ENCODE measurements at regions not wholly inside any gene's neighbourhood (a gene's known extent, or its start where the extent isn't known, plus 50 kb on each side); places are given as distances from the start of the nearest gene placed in this dataset.
"Not testable (repeated sequence)": the region's sequence is repeated elsewhere in the genome, so short reads cannot be mapped to it uniquely, and the experiment has no call there.

DNA sequence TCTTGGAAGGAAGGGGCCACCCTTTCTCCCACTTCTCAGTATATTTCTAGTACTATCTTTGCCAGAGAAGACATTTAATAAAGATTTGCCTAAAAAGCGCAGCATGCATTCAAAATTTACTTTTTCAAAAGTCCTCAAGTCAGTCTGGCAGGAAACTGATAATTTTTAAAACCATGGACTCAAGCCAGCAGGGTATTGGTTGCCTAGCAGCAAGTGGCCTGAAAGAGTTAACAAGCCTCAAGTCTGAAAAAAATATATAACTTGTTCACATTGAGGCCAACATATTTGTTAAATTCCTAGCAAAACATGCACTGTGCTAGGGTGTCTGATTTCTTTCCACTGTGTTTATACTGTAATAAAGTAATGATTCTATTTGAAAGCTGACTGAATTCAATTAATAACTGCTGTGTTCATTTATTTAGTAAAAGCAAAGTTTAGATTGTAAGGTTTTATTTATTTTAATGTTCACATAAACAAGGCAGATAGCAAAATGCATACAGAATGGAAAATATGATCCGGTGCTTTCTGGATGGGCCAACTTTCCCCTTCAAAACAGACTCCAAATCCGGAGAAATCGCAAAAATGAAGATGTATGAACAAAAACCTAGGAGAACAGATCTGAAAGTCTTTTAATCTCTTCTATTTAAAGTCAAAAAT is 218.5 kb upstream of the FGF13 start:
- DNase-seq (ENCODE audit: low spot score), result no peak

- DNase-seq (ENCODE audit: low spot score), result no peak
These were observed 217.4 kb upstream of the FGF13 start for GRCh38 chrX:138928737-138929459.

GRCh38 chrX:138925330-138925729 is 213.8 kb upstream of the FGF13 start:
- DNase-seq (ENCODE audit: low spot score), result no peak

- no peak for DNase-seq (ENCODE audit: low spot score)
These were observed 212.3 kb upstream of the FGF13 start for GRCh38 chrX:138923805-138924204.

GRCh38 chrX:138921031-138921430 is 209.5 kb upstream of the FGF13 start:
- DNase-seq (ENCODE audit: low spot score), result no peak

DNA sequence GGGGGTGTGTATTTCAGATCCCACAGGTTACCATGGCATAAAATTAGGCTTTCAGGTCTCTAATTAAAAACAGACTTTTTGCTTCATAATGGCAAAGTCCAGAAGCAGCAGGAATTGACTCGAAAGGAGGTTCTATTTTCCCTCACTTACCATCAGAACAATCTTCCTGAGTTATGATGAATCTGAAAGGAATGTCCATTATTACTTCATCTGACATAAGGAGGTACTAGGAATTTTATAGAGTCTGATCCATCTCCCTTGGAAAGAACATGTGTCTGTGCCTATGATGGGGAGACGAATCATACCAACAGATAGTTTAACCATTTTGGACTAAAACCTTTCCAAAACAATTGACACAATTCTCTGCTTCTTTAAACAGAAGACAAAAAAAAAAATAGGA is 206.3 kb upstream of the FGF13 start:
- no peak for DNase-seq (ENCODE audit: low spot score)

- no peak for DNase-seq (ENCODE audit: low spot score)
These were observed 203.2 kb upstream of the FGF13 start for GRCh38 chrX:138914767-138915166.

GRCh38 chrX:138908577-138908976 is 197.1 kb upstream of the FGF13 start:
- DNase-seq (ENCODE audit: low spot score), result no peak

GRCh38 chrX:138897621-138898492 is 186.3 kb upstream of the FGF13 start:
- DNase-seq (ENCODE audit: low spot score), result no peak

DNA sequence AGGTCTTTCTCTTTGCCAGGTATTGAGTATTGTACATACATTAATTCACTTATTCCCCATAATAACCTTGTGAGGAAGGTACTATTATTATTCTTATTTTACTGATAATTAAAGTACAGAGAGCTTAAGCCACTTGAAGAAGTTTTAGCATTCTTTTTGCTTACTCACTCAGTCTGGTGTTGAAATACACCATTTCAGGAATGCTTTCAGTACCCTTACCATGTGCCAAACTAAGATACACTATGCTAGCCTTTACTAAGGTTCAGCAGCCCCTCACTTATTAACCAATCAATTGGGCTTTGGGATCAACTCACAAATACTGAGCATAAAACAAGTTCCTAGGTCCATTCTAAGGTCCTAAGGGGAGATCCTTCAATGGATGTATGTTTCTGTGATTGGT is 179.0 kb upstream of the FGF13 start:
- no peak for DNase-seq (ENCODE audit: low spot score)

DNA sequence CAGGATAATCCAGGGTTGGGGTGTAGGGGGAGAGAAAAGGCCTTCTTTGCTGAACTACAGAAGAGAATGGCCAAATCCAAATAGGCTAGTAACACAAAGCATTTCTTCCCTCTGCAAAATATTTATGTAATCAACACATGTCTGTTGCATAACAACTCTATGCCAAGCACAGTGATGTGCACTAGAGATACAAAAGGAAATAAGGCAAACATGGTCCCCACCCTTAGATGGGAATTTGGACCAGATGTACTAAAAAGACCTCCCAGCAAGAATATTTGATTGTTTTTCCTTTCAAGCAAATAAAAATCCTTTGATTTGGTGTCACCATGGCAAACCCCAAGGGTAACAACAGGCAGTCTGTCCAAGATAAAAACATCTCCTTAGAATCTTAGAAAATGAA is 177.6 kb upstream of the FGF13 start:
- DNase-seq (ENCODE audit: low spot score), result no peak

DNA sequence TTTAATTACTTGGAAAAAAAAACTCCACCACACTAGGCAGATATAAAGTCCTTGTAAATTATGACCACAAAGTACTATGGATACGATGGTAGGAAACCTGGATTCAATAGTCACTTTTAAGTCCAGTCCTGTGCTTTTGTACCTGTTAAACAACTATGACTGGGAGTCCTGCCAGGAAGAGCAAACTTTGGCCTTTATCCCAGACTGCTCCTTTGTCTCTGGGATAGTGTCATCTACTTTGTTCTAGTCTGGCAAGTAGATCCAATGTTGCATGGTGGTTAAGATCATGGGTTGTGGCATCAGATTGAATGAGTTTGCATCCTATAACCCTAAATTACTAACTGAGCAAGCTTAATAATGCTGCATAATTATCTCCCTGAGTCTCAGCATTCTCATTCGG is 175.3 kb upstream of the FGF13 start:
- DNase-seq (ENCODE audit: low spot score), result no peak

- DNase-seq (ENCODE audit: low spot score), result no peak
These were observed 174.4 kb upstream of the FGF13 start for GRCh38 chrX:138885886-138886285.

GRCh38 chrX:138880293-138880692 is 168.8 kb upstream of the FGF13 start:
- not testable (repeated sequence) for DNase-seq (ENCODE audit: low spot score)

DNA sequence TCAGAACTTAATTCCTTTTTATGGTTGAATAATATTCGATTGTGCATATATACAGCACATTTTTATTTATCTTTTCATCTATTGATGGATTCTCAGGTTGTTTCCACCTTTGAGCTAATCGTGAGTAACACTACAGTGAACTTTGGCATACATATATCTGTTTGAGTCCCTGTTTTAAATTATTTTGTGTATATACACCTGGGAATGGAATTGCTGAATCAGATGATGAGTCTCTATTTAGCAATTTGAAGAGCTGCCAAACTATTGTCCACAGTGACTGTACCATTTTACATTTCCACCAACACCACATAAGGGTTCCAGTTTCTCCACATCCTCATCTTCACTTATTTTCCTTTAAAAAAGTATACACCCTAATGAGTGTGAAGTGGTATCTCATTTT is 166.2 kb upstream of the FGF13 start:
- DNase-seq (ENCODE audit: low spot score), result no peak

- no peak for DNase-seq (ENCODE audit: low spot score)
These were observed 164.0 kb upstream of the FGF13 start for GRCh38 chrX:138875472-138875871.

DNA sequence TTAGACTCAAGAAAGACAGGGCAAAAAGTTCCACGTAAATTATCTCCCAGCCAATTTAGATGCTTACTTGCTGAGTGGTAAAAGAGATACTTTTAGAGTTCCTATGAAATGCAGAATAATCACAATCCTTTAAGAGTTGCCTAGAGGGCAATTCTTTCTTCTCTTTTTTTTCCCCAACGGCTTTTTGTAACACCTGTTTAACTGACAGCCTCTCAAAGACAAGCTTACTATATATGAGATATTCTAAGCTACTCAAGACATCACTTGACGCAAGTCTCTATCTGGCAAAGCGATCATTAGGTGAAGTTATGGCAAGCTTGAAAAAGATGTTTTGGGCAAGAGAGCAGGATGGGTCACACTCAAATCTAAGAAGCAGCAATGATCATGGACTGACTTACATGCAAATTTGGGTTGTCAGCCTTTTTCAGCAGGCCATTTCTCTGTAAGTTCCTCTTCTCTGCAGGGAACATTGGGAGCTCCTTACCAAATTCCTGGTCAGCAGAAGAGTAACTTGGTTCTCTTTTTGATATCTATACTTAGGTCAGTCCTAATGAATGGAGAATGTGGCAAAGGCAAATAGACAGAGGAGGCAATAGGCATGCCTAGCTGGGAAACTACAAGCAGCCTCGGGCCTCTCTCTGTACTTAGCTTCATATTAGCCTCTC is 162.9 kb upstream of the FGF13 start:
- DNase-seq (ENCODE audit: low spot score), result no peak

GRCh38 chrX:138873640-138874039 is 162.1 kb upstream of the FGF13 start:
- DNase-seq (ENCODE audit: low spot score), result not testable (repeated sequence)

- no peak for DNase-seq (ENCODE audit: low spot score)
These were observed 161.0 kb upstream of the FGF13 start for GRCh38 chrX:138872537-138872936.

DNA sequence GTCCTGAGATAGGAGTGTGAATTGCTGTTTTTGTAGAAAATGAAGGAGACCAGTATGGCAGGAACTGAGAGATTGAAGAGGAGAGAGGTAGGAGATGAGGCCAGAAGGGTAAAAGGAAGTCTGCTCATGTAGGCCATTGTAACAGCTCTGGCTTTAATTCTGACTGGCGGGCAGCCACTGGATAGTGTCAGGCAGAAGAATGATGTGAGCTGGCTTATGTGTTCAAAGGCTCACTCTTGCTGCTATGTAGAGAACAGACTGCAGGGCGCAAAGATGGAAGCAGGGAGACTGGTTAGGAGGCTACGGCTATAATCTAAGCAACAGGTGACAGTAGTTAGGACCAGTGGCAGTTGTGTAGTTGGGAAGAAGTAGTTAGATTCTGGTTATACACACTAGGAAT is 160.2 kb upstream of the FGF13 start:
- DNase-seq (ENCODE audit: low spot score), result no peak

DNA sequence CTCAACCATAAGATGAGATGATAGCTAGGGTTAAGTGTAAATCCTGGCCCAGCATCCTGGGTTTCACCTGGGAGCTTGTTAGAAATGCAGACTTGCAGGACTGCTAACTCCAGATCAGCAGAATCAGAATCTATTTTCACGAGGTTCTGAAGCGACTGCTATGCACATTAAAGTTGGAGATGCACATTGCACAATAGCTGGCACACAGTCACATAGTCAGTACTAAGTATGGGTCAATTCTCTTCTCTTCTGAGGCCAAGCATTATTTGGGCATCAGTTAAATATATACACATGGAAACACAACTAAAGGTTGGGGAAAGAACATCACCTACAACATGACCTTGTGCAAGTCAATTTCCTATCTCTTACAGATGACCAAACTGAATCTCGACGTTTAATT is 155.1 kb upstream of the FGF13 start:
- no peak for DNase-seq (ENCODE audit: low spot score)

- no peak for DNase-seq (ENCODE audit: low spot score)
These were observed 153.7 kb upstream of the FGF13 start for GRCh38 chrX:138865093-138865649.

Data from ecto neural progenitor cell (in vitro differentiated cells).